Fibroblast of lung (primary cell): ENCODE measurements at regions not wholly inside any gene's neighbourhood (a gene's known extent, or its start where the extent isn't known, plus 50 kb on each side); places are given as distances from the start of the nearest gene placed in this dataset.

ENCODE experiments used
- DNase-seq, 2 donors: peaks; one replicate each; pipeline versions ENCODE4 v3.0.0 to v3.0.0-alpha.2; 2010; ENCODE audit warnings: low read depth in 2 of 2
- H2AFZ ChIP-seq: 2 replicates; pipeline ENCODE4 v1.5.1; 2012; ENCODE audit warnings: low read length, control low read depth, inconsistent platforms
- H3K27ac ChIP-seq: 2 replicates; pipeline ENCODE4 v1.5.1; 2011; ENCODE audit warnings: low read length, control low read depth; ENCODE audit not compliant: insufficient read depth
- H3K27me3 ChIP-seq: 2 replicates; pipeline ENCODE4 v1.5.1; 2011; ENCODE audit warnings: mild to moderate bottlenecking, low read length; ENCODE audit not compliant: control insufficient read depth, insufficient read depth
- H3K36me3 ChIP-seq: 2 replicates; pipeline ENCODE4 v1.5.1; 2011; ENCODE audit warnings: low read length; ENCODE audit not compliant: control insufficient read depth, insufficient read depth
- H3K4me1 ChIP-seq: 2 replicates; pipeline ENCODE4 v1.5.1; 2011; ENCODE audit warnings: low read length; ENCODE audit not compliant: control insufficient read depth, insufficient read depth; ENCODE audit errors: extremely low read depth
- H3K4me2 ChIP-seq: 2 replicates; pipeline ENCODE4 v1.5.1; 2011; ENCODE audit warnings: low read length, control low read depth; ENCODE audit not compliant: insufficient read depth; ENCODE audit errors: extremely low read depth
- H3K4me3 ChIP-seq, 4 experiments: fragments of 200-600 bp in 1 of 4; sonication (generic) in 1 of 4; replicated peaks in 1 of 4; 2 replicates each; pipeline ENCODE4 v1.5.1; 2011 to 2016; ENCODE audit warnings: low read length in 4 of 4, low read depth in 3 of 4, mild to moderate bottlenecking in 3 of 4, control low read depth in 2 of 4, inconsistent platforms in 1 of 4, mixed read lengths in 1 of 4; ENCODE audit not compliant: insufficient read depth in 1 of 4; ENCODE audit errors: control extremely low read depth in 1 of 4
- H3K79me2 ChIP-seq: 2 replicates; pipeline ENCODE4 v1.5.1; 2012; ENCODE audit warnings: mild to moderate bottlenecking, low read length, inconsistent platforms; ENCODE audit not compliant: control insufficient read depth, insufficient read depth
- H3K9ac ChIP-seq: 2 replicates; pipeline ENCODE4 v1.5.1; 2011; ENCODE audit warnings: mild to moderate bottlenecking, low read length, control low read depth; ENCODE audit not compliant: insufficient read depth
- H3K9me3 ChIP-seq: 2 replicates; pipeline ENCODE4 v1.5.1; 2012; ENCODE audit warnings: low read depth, low read length; ENCODE audit not compliant: control insufficient read depth, insufficient read depth
- H4K20me1 ChIP-seq: 2 replicates; pipeline ENCODE4 v1.5.1; 2011; ENCODE audit warnings: low read length; ENCODE audit not compliant: control insufficient read depth, insufficient read depth; ENCODE audit errors: extremely low read depth
- CTCF ChIP-seq, 2 donors: IDR thresholded peaks in 1 of 2; conservative IDR thresholded peaks in 1 of 2; 1 replicate in 1 of 2; 2 replicates in 1 of 2; pipeline ENCODE4 v1.5.1; 2011 to 2012; ENCODE audit warnings: low read length in 2 of 2, control low read depth in 1 of 2, inconsistent platforms in 1 of 2, low read depth in 1 of 2, mild to moderate bottlenecking in 1 of 2
- EZH2 ChIP-seq: IDR thresholded peaks from 2 replicates; pipeline ENCODE4 v1.5.1; 2012; ENCODE audit warnings: low read length, control low read depth, mild to moderate bottlenecking; ENCODE audit errors: missing control alignments

- no peak overlapping the region for H3K4me2 ChIP-seq
- peak in 1 of 2 donors; percentile 26 for DNase-seq
- H3K9me3 ChIP-seq, result no peaks in the 10 kb centered on the region
- H4K20me1 ChIP-seq, result no peaks in the 10 kb centered on the region
- no peaks in the 10 kb centered on the region for H3K4me1 ChIP-seq
- no peak overlapping the region for H2AFZ ChIP-seq
- no peaks in the 10 kb centered on the region for H3K79me2 ChIP-seq
- H3K9ac ChIP-seq, result no peak overlapping the region
- H3K4me3 ChIP-seq, result no peak overlapping the region
- no peak for TF ChIP-seq CTCF (conservative IDR thresholded peaks at IDR 0.05 in 1 of 2, IDR thresholded peaks at IDR 0.05 in 1 of 2; ENCODE audit: low read depth in 1 of 2, low read length in 2 of 2)
- no peak for TF ChIP-seq EZH2
- no peaks in the 10 kb centered on the region for H3K27me3 ChIP-seq
- H3K27ac ChIP-seq, result no peak overlapping the region
- H3K36me3 ChIP-seq, result no peaks in the 10 kb centered on the region
Observed at GRCh38 chr17:70871180-70871818, 702.0 kb downstream of the KCNJ2 start.

GRCh38 chr17:70872103-70872502 is 702.8 kb downstream of the KCNJ2 start:
- Histone ChIP-seq H3K79me2 (no peaks in the 10 kb centered on the region), H3K9me3 (no peaks in the 10 kb centered on the region), H3K4me3 (no peak overlapping the region), H3K36me3 (no peaks in the 10 kb centered on the region), H3K4me2 (no peak overlapping the region), H3K27ac (no peak overlapping the region), H4K20me1 (no peaks in the 10 kb centered on the region), H3K27me3 (no peaks in the 10 kb centered on the region), H3K9ac (no peak overlapping the region), H2AFZ (no peak overlapping the region), H3K4me1 (no peaks in the 10 kb centered on the region)
- DNase-seq, result no peak
- TF ChIP-seq CTCF (conservative IDR thresholded peaks at IDR 0.05 in 1 of 2, IDR thresholded peaks at IDR 0.05 in 1 of 2; ENCODE audit: low read depth in 1 of 2, low read length in 2 of 2), result no peak
- no peak for TF ChIP-seq EZH2

- Histone ChIP-seq H3K9me3 (no peaks in the 10 kb centered on the region), H2AFZ (no peak overlapping the region), H3K4me2 (no peak overlapping the region), H3K9ac (no peak overlapping the region), H3K79me2 (no peaks in the 10 kb centered on the region), H3K4me3 (no peak overlapping the region), H4K20me1 (no peaks in the 10 kb centered on the region), H3K36me3 (no peaks in the 10 kb centered on the region), H3K27me3 (no peaks in the 10 kb centered on the region), H3K4me1 (no peaks in the 10 kb centered on the region), H3K27ac (no peak overlapping the region)
- DNase-seq, result peak in 1 of 2 donors; percentile 14
- TF ChIP-seq EZH2, result no peak
- no peak for TF ChIP-seq CTCF (conservative IDR thresholded peaks at IDR 0.05 in 1 of 2, IDR thresholded peaks at IDR 0.05 in 1 of 2; ENCODE audit: low read depth in 1 of 2, low read length in 2 of 2)
Observed at GRCh38 chr17:70875729-70876310, 706.5 kb downstream of the KCNJ2 start.
